Left ventricle myocardium inferior (tissue), 1 donor: ENCODE measurements at regions not wholly inside any gene's neighbourhood (a gene's known extent, or its start where the extent isn't known, plus 50 kb on each side); places are given as distances from the start of the nearest gene placed in this dataset.
"Not testable (repeated sequence)": the region's sequence is repeated elsewhere in the genome, so short reads cannot be mapped to it uniquely, and the experiment has no call there.

Source experiments
- DNase-seq: peaks from one replicate; pipeline ENCODE4 v3.0.0-alpha.2; 2020
- H3K27ac ChIP-seq: fragments of 200-600 bp; replicated peaks from 2 replicates; pipeline ENCODE4 v1.8.0; 2021
- H3K27me3 ChIP-seq: fragments of 200-600 bp; 2 replicates; pipeline ENCODE4 v1.8.0; 2021; ENCODE audit warnings: low read depth
- H3K36me3 ChIP-seq: fragments of 200-600 bp; 2 replicates; pipeline ENCODE4 v1.8.0; 2021
- H3K4me1 ChIP-seq: fragments of 200-600 bp; 2 replicates; pipeline ENCODE4 v1.8.0; 2021
- H3K4me3 ChIP-seq: fragments of 200-600 bp; 2 replicates; pipeline ENCODE4 v1.8.0; 2021; ENCODE audit warnings: mild to moderate bottlenecking, moderate library complexity
- H3K9me3 ChIP-seq: fragments of 200-600 bp; replicated peaks from 2 replicates; pipeline ENCODE4 v1.8.0; 2021
- CTCF ChIP-seq: fragments of 200-600 bp; IDR thresholded peaks from 2 replicates; pipeline ENCODE4 v1.8.0; 2021; ENCODE audit warnings: antibody characterized with exemption, mild to moderate bottlenecking, borderline replicate concordance
- intact Hi-C: fragments of 100-400 bp; cut with micrococcal nuclease; formaldehyde crosslinking; loops from one replicate; pipeline ENCODE4 v1.11.0; 2022
- donor health status: DM: no; HTN: yes; CAD: no; lungs with severe emphysema.

DNA sequence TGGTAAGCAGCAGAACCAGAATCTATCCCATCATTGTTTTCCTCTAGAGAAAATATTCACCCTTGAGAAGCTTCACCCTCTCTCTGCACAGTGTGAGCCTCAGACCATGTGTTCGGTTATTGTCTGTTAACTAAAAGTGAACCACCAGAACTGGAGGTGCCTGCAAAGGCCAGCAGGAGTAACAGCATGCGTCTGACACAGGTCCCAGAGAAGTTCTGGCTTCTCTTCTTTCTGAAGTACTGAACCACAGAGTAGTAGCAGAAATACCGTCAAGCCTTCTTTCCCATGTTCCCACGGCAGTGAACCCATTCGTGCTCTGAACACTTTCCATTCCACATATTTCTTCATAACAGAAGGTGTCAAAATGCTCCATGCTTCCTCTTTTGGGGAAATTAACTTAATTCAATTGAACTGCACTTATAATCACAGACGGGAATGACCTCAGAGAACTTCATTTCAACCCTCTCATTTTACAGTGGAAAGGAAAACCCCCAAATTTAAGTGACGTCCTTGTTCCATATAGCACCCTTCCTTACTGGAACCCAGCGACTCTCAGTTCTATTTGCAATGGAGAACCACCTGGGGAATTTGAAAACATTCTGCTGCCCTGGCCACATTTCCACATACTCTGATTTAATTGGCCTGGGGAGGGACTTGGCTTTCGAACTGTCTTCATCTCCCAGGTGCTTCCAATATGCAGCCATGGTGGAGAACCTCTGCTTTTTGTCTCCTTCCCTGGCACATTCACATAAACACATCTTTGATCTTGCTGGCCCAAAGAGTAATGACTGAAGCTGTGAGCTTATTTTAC, 519.1 kb downstream of the RNF144A start:
- H3K27ac ChIP-seq, result no peak overlapping the region
- peaks cover 2% of the 10 kb centered on the region for H3K4me1 ChIP-seq
- intact Hi-C loops, result no loop called here
- no peak for TF ChIP-seq CTCF
- H3K4me3 ChIP-seq, result no peak overlapping the region
- H3K36me3 ChIP-seq, result no peaks in the 10 kb centered on the region
- peaks cover 54% of the 10 kb centered on the region for H3K27me3 ChIP-seq
- H3K9me3 ChIP-seq, result peaks cover 16% of the 10 kb centered on the region
- no peak for DNase-seq

DNA sequence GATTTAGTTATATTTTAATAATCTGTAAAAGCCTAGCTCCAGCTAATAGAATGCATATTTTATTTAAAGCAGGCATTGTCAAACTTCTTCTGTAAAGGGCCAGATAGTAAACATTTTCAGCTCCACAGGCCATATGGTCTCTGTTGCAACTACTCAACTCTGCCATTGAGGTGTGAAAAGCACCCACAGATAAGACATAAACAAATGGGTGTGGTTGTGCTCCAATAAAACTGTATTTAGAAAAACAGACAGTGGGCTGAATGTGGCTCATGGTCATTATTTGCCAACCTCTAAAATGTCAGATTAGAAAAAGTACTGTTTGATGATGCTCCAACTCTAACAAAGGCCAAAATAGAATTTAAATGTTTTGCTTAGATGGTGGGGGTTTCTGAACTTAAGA, 519.9 kb downstream of the RNF144A start:
- no peak overlapping the region for H3K27ac ChIP-seq
- H3K4me3 ChIP-seq, result no peak overlapping the region
- peaks cover 16% of the 10 kb centered on the region for H3K9me3 ChIP-seq
- no peak for DNase-seq
- intact Hi-C loops, result no loop called here
- peaks cover 52% of the 10 kb centered on the region for H3K27me3 ChIP-seq
- TF ChIP-seq CTCF, result no peak
- H3K4me1 ChIP-seq, result no peaks in the 10 kb centered on the region
- no peaks in the 10 kb centered on the region for H3K36me3 ChIP-seq

- no peak for DNase-seq
- TF ChIP-seq CTCF, result no peak
- peaks cover 45% of the 10 kb centered on the region for H3K27me3 ChIP-seq
- peaks cover 13% of the 10 kb centered on the region for H3K9me3 ChIP-seq
- H3K4me3 ChIP-seq, result no peak overlapping the region
- intact Hi-C loops, result no loop called here
- H3K36me3 ChIP-seq, result no peaks in the 10 kb centered on the region
- no peak overlapping the region for H3K27ac ChIP-seq
- no peaks in the 10 kb centered on the region for H3K4me1 ChIP-seq
These were observed 520.8 kb downstream of the RNF144A start for GRCh38 chr2:7437716-7438632.

GRCh38 chr2:7438855-7439254, 521.6 kb downstream of the RNF144A start:
- Histone ChIP-seq H3K27ac (no peak overlapping the region), H3K27me3 (peaks cover 41% of the 10 kb centered on the region), H3K9me3 (peaks cover 4% of the 10 kb centered on the region), H3K4me3 (no peak overlapping the region), H3K36me3 (no peaks in the 10 kb centered on the region), H3K4me1 (no peaks in the 10 kb centered on the region)
- intact Hi-C loops, result no loop called here
- no peak for TF ChIP-seq CTCF
- no peak for DNase-seq

DNA sequence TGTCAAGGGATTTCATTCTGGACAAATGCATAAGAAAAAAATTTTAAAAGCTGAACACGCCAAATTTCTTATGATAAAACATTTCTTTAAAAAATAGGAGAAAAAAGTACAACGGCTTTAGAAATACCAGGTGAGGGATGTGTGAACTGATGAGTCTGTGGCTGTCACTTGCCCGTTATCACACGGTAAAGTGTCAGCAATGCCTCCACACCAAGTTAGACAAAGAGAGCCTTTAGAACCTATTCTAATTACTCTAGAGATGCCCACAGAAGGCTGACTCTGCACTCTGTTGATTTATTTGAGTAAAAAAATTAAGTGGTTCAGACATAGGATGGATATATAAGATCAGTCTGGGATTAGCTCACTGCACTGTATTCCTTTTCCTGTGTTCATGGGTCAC, 523.8 kb downstream of the RNF144A start:
- TF ChIP-seq CTCF, result no peak
- peaks cover 45% of the 10 kb centered on the region for H3K27me3 ChIP-seq
- H3K36me3 ChIP-seq, result no peaks in the 10 kb centered on the region
- H3K27ac ChIP-seq, result no peak overlapping the region
- no peaks in the 10 kb centered on the region for H3K4me1 ChIP-seq
- intact Hi-C loops, result no loop called here
- H3K4me3 ChIP-seq, result no peak overlapping the region
- no peak for DNase-seq
- no peaks in the 10 kb centered on the region for H3K9me3 ChIP-seq

DNA sequence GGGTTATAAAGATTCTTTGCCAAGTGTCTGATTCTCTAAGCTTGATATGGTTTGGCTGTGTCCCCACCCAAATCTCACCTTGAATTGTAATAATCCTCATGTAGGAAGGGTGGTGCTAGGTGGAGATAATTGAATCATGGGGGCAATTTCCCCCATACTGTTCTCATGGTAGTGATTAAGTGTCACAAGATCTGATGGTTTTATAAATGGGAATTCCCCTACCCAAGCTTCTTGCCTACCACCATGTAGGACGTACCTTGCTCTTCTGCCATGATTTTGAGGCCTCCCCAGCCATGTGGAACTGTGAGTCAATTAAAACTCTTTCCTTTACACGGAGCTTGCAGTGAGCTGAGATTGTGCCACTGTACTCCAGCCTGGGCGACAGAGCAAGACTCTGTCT, 524.6 kb downstream of the RNF144A start:
- H3K4me1 ChIP-seq, intact Hi-C loops, H3K9me3 ChIP-seq, H3K36me3 ChIP-seq, H3K4me3 ChIP-seq, DNase-seq, H3K27ac ChIP-seq: not testable (repeated sequence)
- peaks cover 37% of the 10 kb centered on the region for H3K27me3 ChIP-seq
